NB4 (cell line): ENCODE measurements at regions not wholly inside any gene's neighbourhood (a gene's known extent, or its start where the extent isn't known, plus 50 kb on each side); places are given as distances from the start of the nearest gene placed in this dataset.

Experiments used
- CTCF ChIP-seq: IDR thresholded peaks from one replicate; pipeline ENCODE4 v1.5.1; 2012; ENCODE audit warnings: low read depth, low read length
- MAX ChIP-seq: IDR thresholded peaks from 2 replicates; pipeline ENCODE4 v1.6.1; 2011; ENCODE audit warnings: low read depth, low read length
- MYC ChIP-seq: IDR thresholded peaks from 2 replicates; pipeline ENCODE4 v1.6.1; 2011; ENCODE audit warnings: low read depth, low read length
- POLR2A ChIP-seq: IDR thresholded peaks from 2 replicates; pipeline ENCODE4 v1.6.1; 2011; ENCODE audit warnings: mild to moderate bottlenecking; ENCODE audit not compliant: insufficient read length; ENCODE audit errors: extremely low read depth

- TF ChIP-seq POLR2A (no peak), MYC (no peak), CTCF (no peak), MAX (no peak)
These were observed 664.2 kb downstream of the SORCS1 start for GRCh38 chr10:106500041-106500924.
